HEK293 (cell line): ENCODE measurements at regions not wholly inside any gene's neighbourhood (a gene's known extent, or its start where the extent isn't known, plus 50 kb on each side); places are given as distances from the start of the nearest gene placed in this dataset.
"Not testable (repeated sequence)": the region's sequence is repeated elsewhere in the genome, so short reads cannot be mapped to it uniquely, and the experiment has no call there.

Experiments used
- KLF1 ChIP-seq: fragments of 450-650 bp; formaldehyde crosslinking; IDR thresholded peaks from 2 replicates; pipeline ENCODE4 v1.5.1; 2016; ENCODE audit warnings: missing biosample characterization, missing genetic modification characterization
- RBAK ChIP-seq: fragments of 450-650 bp; formaldehyde crosslinking; IDR thresholded peaks from 2 replicates; pipeline ENCODE4 v1.5.1; 2016; ENCODE audit warnings: missing biosample characterization, missing genetic modification characterization
- ZNF311 ChIP-seq: fragments of 450-650 bp; formaldehyde crosslinking; IDR thresholded peaks from 2 replicates; pipeline ENCODE4 v1.5.1; 2017; ENCODE audit warnings: missing biosample characterization, missing genetic modification characterization, borderline replicate concordance
- ZNF585B ChIP-seq: fragments of 450-650 bp; formaldehyde crosslinking; IDR thresholded peaks from 2 replicates; pipeline ENCODE4 v1.5.1; 2016; ENCODE audit warnings: missing biosample characterization, missing genetic modification characterization
- ZNF660 ChIP-seq: fragments of 450-650 bp; IDR thresholded peaks from 2 replicates; pipeline ENCODE4 v1.5.1; 2018; ENCODE audit warnings: missing biosample characterization, mild to moderate bottlenecking, missing genetic modification characterization
- TF ChIP-seq, protein P1 (sequence below): fragments of 450-650 bp; formaldehyde crosslinking; IDR thresholded peaks from 2 replicates; pipeline ENCODE4 v1.5.1; 2016; ENCODE audit warnings: missing biosample characterization, missing genetic modification characterization
- TF ChIP-seq, protein P2 (sequence below): fragments of 450-650 bp; IDR thresholded peaks from 2 replicates; pipeline ENCODE4 v1.5.1; 2018; ENCODE audit warnings: missing biosample characterization, mild to moderate bottlenecking, missing genetic modification characterization
- TF ChIP-seq, protein P3 (sequence below): fragments of 450-650 bp; formaldehyde crosslinking; conservative IDR thresholded peaks from 2 replicates; pipeline ENCODE4 v1.5.1; 2016; ENCODE audit warnings: low read depth, missing biosample characterization, missing genetic modification characterization
- TF ChIP-seq, protein P4 (sequence below): fragments of 450-650 bp; formaldehyde crosslinking; IDR thresholded peaks from 2 replicates; pipeline ENCODE4 v1.5.1; 2016; ENCODE audit warnings: missing biosample characterization, missing genetic modification characterization

DNA sequence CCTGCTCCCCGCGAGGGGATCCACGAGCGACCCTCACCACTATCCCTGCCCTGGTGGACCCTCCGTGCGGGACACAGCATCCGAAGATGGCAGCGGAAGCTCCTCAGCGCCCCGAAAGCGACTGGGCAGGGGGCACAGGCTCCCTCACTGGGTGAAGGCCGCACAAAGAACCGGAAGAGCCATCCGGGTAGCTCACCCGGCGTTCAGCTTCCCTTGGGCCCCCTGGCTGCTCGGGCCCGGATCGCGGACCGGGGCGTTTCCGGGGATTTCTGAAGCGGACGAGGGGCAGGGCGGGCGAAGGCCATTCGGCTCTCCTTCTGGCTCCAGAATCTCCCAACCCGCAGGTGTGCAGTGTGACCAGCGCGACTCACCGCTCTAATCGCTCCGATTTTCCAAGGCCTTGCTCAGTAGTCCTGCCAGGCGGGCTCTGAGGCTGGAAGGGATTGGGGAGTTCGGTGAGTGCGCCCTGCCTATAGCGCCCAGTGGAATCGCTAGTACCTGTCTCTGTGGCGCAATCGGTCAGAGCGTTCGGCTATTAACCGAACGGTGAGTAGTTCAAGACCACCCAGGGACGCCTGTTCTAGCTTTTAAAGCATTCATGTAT lies 94.3 kb upstream of the NBPF11 start:
- TF ChIP-seq, protein P1, sequence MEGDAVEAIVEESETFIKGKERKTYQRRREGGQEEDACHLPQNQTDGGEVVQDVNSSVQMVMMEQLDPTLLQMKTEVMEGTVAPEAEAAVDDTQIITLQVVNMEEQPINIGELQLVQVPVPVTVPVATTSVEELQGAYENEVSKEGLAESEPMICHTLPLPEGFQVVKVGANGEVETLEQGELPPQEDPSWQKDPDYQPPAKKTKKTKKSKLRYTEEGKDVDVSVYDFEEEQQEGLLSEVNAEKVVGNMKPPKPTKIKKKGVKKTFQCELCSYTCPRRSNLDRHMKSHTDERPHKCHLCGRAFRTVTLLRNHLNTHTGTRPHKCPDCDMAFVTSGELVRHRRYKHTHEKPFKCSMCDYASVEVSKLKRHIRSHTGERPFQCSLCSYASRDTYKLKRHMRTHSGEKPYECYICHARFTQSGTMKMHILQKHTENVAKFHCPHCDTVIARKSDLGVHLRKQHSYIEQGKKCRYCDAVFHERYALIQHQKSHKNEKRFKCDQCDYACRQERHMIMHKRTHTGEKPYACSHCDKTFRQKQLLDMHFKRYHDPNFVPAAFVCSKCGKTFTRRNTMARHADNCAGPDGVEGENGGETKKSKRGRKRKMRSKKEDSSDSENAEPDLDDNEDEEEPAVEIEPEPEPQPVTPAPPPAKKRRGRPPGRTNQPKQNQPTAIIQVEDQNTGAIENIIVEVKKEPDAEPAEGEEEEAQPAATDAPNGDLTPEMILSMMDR (tag by site-specific recombination), result not testable (repeated sequence)
- TF ChIP-seq ZNF660 (tag by site-specific recombination); KLF1 (tag by site-specific recombination); RBAK; ZNF585B (tag by site-specific recombination); ZNF311 (tag by site-specific recombination): not testable (repeated sequence)
- TF ChIP-seq, protein P2, sequence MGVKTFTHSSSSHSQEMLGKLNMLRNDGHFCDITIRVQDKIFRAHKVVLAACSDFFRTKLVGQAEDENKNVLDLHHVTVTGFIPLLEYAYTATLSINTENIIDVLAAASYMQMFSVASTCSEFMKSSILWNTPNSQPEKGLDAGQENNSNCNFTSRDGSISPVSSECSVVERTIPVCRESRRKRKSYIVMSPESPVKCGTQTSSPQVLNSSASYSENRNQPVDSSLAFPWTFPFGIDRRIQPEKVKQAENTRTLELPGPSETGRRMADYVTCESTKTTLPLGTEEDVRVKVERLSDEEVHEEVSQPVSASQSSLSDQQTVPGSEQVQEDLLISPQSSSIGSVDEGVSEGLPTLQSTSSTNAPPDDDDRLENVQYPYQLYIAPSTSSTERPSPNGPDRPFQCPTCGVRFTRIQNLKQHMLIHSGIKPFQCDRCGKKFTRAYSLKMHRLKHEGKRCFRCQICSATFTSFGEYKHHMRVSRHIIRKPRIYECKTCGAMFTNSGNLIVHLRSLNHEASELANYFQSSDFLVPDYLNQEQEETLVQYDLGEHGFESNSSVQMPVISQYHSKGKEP, result not testable (repeated sequence)
- TF ChIP-seq, protein P3, sequence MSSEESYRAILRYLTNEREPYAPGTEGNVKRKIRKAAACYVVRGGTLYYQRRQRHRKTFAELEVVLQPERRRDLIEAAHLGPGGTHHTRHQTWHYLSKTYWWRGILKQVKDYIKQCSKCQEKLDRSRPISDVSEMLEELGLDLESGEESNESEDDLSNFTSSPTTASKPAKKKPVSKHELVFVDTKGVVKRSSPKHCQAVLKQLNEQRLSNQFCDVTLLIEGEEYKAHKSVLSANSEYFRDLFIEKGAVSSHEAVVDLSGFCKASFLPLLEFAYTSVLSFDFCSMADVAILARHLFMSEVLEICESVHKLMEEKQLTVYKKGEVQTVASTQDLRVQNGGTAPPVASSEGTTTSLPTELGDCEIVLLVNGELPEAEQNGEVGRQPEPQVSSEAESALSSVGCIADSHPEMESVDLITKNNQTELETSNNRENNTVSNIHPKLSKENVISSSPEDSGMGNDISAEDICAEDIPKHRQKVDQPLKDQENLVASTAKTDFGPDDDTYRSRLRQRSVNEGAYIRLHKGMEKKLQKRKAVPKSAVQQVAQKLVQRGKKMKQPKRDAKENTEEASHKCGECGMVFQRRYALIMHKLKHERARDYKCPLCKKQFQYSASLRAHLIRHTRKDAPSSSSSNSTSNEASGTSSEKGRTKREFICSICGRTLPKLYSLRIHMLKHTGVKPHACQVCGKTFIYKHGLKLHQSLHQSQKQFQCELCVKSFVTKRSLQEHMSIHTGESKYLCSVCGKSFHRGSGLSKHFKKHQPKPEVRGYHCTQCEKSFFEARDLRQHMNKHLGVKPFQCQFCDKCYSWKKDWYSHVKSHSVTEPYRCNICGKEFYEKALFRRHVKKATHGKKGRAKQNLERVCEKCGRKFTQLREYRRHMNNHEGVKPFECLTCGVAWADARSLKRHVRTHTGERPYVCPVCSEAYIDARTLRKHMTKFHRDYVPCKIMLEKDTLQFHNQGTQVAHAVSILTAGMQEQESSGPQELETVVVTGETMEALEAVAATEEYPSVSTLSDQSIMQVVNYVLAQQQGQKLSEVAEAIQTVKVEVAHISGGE (tag by site-specific recombination), result not testable (repeated sequence)
- TF ChIP-seq, protein P4, sequence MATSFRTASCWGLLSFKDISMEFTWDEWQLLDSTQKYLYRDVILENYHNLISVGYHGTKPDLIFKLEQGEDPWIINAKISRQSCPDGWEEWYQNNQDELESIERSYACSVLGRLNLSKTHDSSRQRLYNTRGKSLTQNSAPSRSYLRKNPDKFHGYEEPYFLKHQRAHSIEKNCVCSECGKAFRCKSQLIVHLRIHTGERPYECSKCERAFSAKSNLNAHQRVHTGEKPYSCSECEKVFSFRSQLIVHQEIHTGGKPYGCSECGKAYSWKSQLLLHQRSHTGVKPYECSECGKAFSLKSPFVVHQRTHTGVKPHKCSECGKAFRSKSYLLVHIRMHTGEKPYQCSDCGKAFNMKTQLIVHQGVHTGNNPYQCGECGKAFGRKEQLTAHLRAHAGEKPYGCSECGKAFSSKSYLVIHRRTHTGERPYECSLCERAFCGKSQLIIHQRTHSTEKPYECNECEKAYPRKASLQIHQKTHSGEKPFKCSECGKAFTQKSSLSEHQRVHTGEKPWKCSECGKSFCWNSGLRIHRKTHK (tag by site-specific recombination), result not testable (repeated sequence)
